GM12892 (cell line): ENCODE measurements at regions not wholly inside any gene's neighbourhood (a gene's known extent, or its start where the extent isn't known, plus 50 kb on each side); places are given as distances from the start of the nearest gene placed in this dataset.

Experiments
- POLR2A ChIP-seq: IDR thresholded peaks from 2 replicates; pipeline ENCODE4 v1.6.1; 2011; ENCODE audit warnings: low read depth, low read length, control low read depth
- POLR2AphosphoS5 ChIP-seq: IDR thresholded peaks from 2 replicates; pipeline ENCODE4 v1.6.1; 2011; ENCODE audit warnings: low read depth, low read length, control low read depth

- no peak for TF ChIP-seq POLR2AphosphoS5
- TF ChIP-seq POLR2A: no peak
Observed at GRCh38 chr4:126168484-126168883, 853.7 kb downstream of the FAT4 start.
